A673 (cell line): ENCODE measurements at regions not wholly inside any gene's neighbourhood (a gene's known extent, or its start where the extent isn't known, plus 50 kb on each side); places are given as distances from the start of the nearest gene placed in this dataset.

Source experiments
- CTCF ChIP-seq: fragments of 300-800, 200-600 bp; sonication (generic); conservative IDR thresholded peaks from 2 replicates; pipeline ENCODE4 v1.5.1; 2017; ENCODE audit warnings: low read depth, mild to moderate bottlenecking, antibody characterized with exemption, low read length, moderate library complexity, mixed read lengths
- EZH2 ChIP-seq: fragments of 200-600 bp; sonication (generic); IDR thresholded peaks from 2 replicates; pipeline ENCODE4 v1.6.1; 2017; ENCODE audit warnings: borderline replicate concordance, low read depth, mild to moderate bottlenecking, mixed read lengths, antibody characterized with exemption, low read length; ENCODE audit not compliant: poor library complexity, severe bottlenecking

GRCh38 chr1:225720937-225721336, 56.7 kb upstream of the SRP9 start:
- no peak for TF ChIP-seq CTCF
- no peak for TF ChIP-seq EZH2
